AG04450 (cell line): ENCODE measurements at regions not wholly inside any gene's neighbourhood (a gene's known extent, or its start where the extent isn't known, plus 50 kb on each side); places are given as distances from the start of the nearest gene placed in this dataset.

Experiments
- CTCF ChIA-PET: fragments of 300-600, 350-600 bp; formaldehyde crosslinking; extraction: SDS; loops from one replicate; lab custom pipeline; 2022; ENCODE audit warnings: antibody characterized with exemption, inconsistent platforms; lab: Charles Lee
- POLR2A ChIA-PET: fragments of 350-600 bp; formaldehyde crosslinking; extraction: SDS; loops from one replicate; lab custom pipeline; 2021; ENCODE audit warnings: antibody characterized with exemption, inconsistent platforms; lab: Yijun Ruan, JAX
- DNase-seq: peaks from one replicate; pipeline ENCODE4 v3.0.0-alpha.2; 2011; ENCODE audit warnings: low read depth, low spot score
- H3K27ac ChIP-seq: one replicate; pipeline ENCODE4 v1.5.1; 2012; ENCODE audit warnings: low read depth, low read length, control low read depth
- H3K27me3 ChIP-seq: one replicate; pipeline ENCODE4 v1.6.0; 2012; ENCODE audit warnings: low read length; ENCODE audit not compliant: control insufficient read depth, insufficient read depth
- H3K4me3 ChIP-seq: 2 replicates; pipeline ENCODE4 v1.5.1; 2011; ENCODE audit warnings: mild to moderate bottlenecking, low read depth, low read length, control low read depth
- H3K9me3 ChIP-seq: 2 replicates; pipeline ENCODE4 v1.5.1; 2012; ENCODE audit warnings: low read length; ENCODE audit not compliant: control insufficient read depth, insufficient read depth
- CTCF ChIP-seq: IDR thresholded peaks from 2 replicates; pipeline ENCODE4 v1.5.1; 2011; ENCODE audit warnings: low read depth, low read length, control low read depth, inconsistent platforms

GRCh38 chr22:49023879-49024774, 803.5 kb downstream of the BRD1 start:
- peaks cover 93% of the 10 kb centered on the region for H3K9me3 ChIP-seq
- POLR2A ChIA-PET, result no interaction called here
- no peak for DNase-seq
- H3K4me3 ChIP-seq, result no peak overlapping the region
- no peak overlapping the region for H3K27ac ChIP-seq
- CTCF ChIA-PET, result no interaction called here
- H3K27me3 ChIP-seq, result no peaks in the 10 kb centered on the region
- TF ChIP-seq CTCF, result no peak

DNA sequence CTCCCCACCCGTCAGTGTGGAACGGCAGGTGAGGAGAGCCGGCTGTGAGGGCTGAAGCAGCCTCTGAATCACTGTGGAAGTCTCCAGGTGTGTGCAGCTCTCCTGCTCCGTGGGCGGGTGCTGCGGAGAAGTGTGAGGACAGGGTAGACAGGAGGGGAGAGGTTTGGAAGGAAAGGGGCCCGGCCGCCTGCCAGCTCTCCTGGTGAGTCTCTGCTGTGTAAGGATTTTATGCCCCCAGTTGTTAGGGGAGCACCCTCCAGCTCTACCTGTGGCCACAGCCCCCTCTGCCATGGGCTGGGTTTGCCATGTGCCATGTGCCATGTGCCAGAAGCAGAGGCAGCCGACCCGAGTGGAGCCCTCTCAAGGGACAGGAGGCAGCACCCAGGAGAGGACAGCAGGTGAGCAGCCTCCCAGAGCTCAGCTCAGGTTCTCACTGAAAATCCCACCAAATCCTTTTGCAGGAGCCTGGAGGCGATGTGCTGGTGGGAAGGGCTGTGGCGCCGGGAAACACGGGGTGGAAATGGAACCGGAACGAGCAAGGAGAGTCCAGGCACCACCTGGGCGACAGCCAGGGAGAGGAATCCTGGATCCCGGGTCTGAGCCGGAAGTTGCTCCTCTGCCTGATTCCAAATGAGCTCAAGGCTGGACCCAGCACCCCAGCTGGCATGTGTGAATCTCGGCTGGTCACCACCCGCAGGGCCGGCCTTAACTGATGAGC, 804.4 kb downstream of the BRD1 start:
- H3K9me3 ChIP-seq, result peaks cover 91% of the 10 kb centered on the region
- H3K27me3 ChIP-seq, result no peaks in the 10 kb centered on the region
- H3K4me3 ChIP-seq, result no peak overlapping the region
- ChIA-PET POLR2A (no interaction called here), CTCF (no interaction called here)
- no peak for DNase-seq
- no peak for TF ChIP-seq CTCF
- H3K27ac ChIP-seq, result no peak overlapping the region

DNA sequence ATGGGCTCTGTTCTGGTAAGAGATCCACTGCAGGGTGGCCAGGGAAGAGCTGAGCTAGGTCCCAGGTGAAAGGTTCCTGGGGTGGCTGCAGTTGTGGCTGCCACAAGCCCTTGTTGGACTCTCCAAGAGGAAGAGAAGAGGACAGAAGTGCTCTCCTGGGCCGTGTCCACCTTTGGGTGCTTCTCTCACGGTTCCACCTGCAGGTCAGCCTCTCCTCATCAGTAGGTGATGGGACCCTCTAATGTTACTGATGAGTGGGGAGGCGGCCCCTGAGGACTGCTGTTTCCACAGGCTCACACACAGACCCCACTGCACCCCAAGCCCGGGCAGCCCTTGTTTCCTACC, 804.9 kb downstream of the BRD1 start:
- TF ChIP-seq CTCF, result no peak
- Histone ChIP-seq H3K27me3 (no peaks in the 10 kb centered on the region), H3K4me3 (no peak overlapping the region), H3K27ac (no peak overlapping the region), H3K9me3 (peaks cover 91% of the 10 kb centered on the region)
- POLR2A ChIA-PET, result no interaction called here
- no peak for DNase-seq
- CTCF ChIA-PET, result no interaction called here

DNA sequence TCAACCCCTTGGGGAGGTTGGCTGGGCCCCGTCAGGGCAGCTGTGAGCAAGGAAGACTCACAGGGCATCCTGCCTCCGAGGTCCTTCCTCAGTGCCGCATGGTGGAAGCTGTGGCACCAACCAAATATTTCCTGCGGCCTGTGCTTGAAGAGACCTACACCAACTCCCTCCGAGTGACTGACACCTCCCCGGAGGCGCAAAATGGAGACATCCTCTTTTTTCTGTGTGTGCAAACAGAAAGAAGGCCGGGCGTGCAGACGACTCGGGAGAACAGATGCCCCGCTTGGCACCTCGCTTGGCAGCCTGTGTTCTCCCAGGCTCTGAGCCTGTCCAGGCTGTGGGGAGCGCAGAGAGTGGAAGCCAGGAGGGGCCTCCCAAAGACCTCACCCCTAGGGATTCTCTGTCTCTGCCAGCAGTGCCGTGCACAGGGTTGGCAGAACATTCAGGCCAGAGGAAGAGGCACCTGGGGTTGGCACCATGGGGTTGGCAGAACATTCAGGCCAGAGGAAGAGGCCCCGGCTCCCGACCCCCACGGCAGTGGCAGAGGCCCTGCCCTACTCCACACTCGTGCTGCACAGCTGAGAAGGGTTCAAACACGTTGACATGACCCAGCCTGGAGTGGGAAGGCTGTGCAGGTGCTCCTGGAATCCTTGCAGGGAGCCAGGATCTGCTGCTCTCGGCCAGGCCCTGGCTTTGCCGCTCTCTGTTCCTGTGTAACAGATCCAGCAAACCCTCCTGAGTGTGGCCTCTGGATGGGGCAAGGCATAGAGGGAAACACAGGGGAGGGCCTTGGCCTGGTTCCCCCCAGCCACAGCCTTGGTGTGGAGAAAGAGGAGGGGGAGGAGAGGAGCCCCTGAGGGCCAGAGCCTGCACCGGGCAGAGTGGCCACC, 805.5 kb downstream of the BRD1 start:
- H3K27me3 ChIP-seq, result no peaks in the 10 kb centered on the region
- no peak for TF ChIP-seq CTCF
- CTCF ChIA-PET, result no interaction called here
- peaks cover 91% of the 10 kb centered on the region for H3K9me3 ChIP-seq
- no peak overlapping the region for H3K27ac ChIP-seq
- no peak overlapping the region for H3K4me3 ChIP-seq
- POLR2A ChIA-PET, result no interaction called here
- DNase-seq, result no peak
